ENCODE measurements at regions not wholly inside any gene's neighbourhood (a gene's known extent, or its start where the extent isn't known, plus 50 kb on each side); places are given as distances from the start of the nearest gene placed in this dataset.

- H3K4me1 ChIP-seq (ENCODE audit: insufficient read depth, poor library complexity, severe bottlenecking), result no peaks in the 10 kb centered on the region
- TF ChIP-seq CTCF (IDR thresholded peaks at IDR 0.05; ENCODE audit: poor library complexity, severe bottlenecking), result no peak
- H3K36me3 ChIP-seq (ENCODE audit: low read depth), result no peaks in the 10 kb centered on the region
- no peak overlapping the region for H3K4me3 ChIP-seq (ENCODE audit: severe bottlenecking)
- DNase-seq (ENCODE audit: low spot score), result no peak
- no peaks in the 10 kb centered on the region for H3K27me3 ChIP-seq (ENCODE audit: insufficient read depth, poor library complexity, severe bottlenecking)
- no peak overlapping the region for H3K27ac ChIP-seq (ENCODE audit: poor library complexity, severe bottlenecking)
- no peaks in the 10 kb centered on the region for H3K9me3 ChIP-seq (ENCODE audit: severe bottlenecking)
- ATAC-seq (ENCODE audit: low read depth), result no peak
Measured at GRCh38 chr4:185931986-185932385, 120.0 kb upstream of the SORBS2 start.

- no peak overlapping the region for H3K27ac ChIP-seq (ENCODE audit: poor library complexity, severe bottlenecking)
- no peak for TF ChIP-seq CTCF (IDR thresholded peaks at IDR 0.05; ENCODE audit: poor library complexity, severe bottlenecking)
- DNase-seq (ENCODE audit: low spot score) (no peak), ATAC-seq (ENCODE audit: low read depth) (no peak)
- H3K9me3 ChIP-seq (ENCODE audit: severe bottlenecking), result no peaks in the 10 kb centered on the region
- no peaks in the 10 kb centered on the region for H3K4me1 ChIP-seq (ENCODE audit: insufficient read depth, poor library complexity, severe bottlenecking)
- H3K27me3 ChIP-seq (ENCODE audit: insufficient read depth, poor library complexity, severe bottlenecking), result no peaks in the 10 kb centered on the region
- no peaks in the 10 kb centered on the region for H3K36me3 ChIP-seq (ENCODE audit: low read depth)
- no peak overlapping the region for H3K4me3 ChIP-seq (ENCODE audit: severe bottlenecking)
Measured at GRCh38 chr4:185932491-185932890, 120.5 kb upstream of the SORBS2 start.

- ATAC-seq (ENCODE audit: low read depth) (no peak), DNase-seq (ENCODE audit: low spot score) (no peak)
- H3K4me1 ChIP-seq (ENCODE audit: insufficient read depth, poor library complexity, severe bottlenecking), result no peaks in the 10 kb centered on the region
- H3K27ac ChIP-seq (ENCODE audit: poor library complexity, severe bottlenecking), result no peak overlapping the region
- H3K4me3 ChIP-seq (ENCODE audit: severe bottlenecking), result no peak overlapping the region
- no peaks in the 10 kb centered on the region for H3K36me3 ChIP-seq (ENCODE audit: low read depth)
- no peak for TF ChIP-seq CTCF (IDR thresholded peaks at IDR 0.05; ENCODE audit: poor library complexity, severe bottlenecking)
- no peaks in the 10 kb centered on the region for H3K9me3 ChIP-seq (ENCODE audit: severe bottlenecking)
- no peaks in the 10 kb centered on the region for H3K27me3 ChIP-seq (ENCODE audit: insufficient read depth, poor library complexity, severe bottlenecking)
Measured at GRCh38 chr4:185933078-185933581, 121.1 kb upstream of the SORBS2 start.

- DNase-seq (ENCODE audit: low spot score) (no peak), ATAC-seq (ENCODE audit: low read depth) (no peak)
- no peaks in the 10 kb centered on the region for H3K36me3 ChIP-seq (ENCODE audit: low read depth)
- H3K9me3 ChIP-seq (ENCODE audit: severe bottlenecking), result no peaks in the 10 kb centered on the region
- H3K4me1 ChIP-seq (ENCODE audit: insufficient read depth, poor library complexity, severe bottlenecking), result no peaks in the 10 kb centered on the region
- no peak overlapping the region for H3K27ac ChIP-seq (ENCODE audit: poor library complexity, severe bottlenecking)
- no peaks in the 10 kb centered on the region for H3K27me3 ChIP-seq (ENCODE audit: insufficient read depth, poor library complexity, severe bottlenecking)
- TF ChIP-seq CTCF (IDR thresholded peaks at IDR 0.05; ENCODE audit: poor library complexity, severe bottlenecking), result no peak
- no peak overlapping the region for H3K4me3 ChIP-seq (ENCODE audit: severe bottlenecking)
Measured at GRCh38 chr4:185936650-185937376, 124.8 kb upstream of the SORBS2 start.

GRCh38 chr4:185938654-185939053, 126.7 kb upstream of the SORBS2 start:
- DNase-seq (ENCODE audit: low spot score), result no peak
- no peak for TF ChIP-seq CTCF (IDR thresholded peaks at IDR 0.05; ENCODE audit: poor library complexity, severe bottlenecking)
- no peaks in the 10 kb centered on the region for H3K27me3 ChIP-seq (ENCODE audit: insufficient read depth, poor library complexity, severe bottlenecking)
- no peak for ATAC-seq (ENCODE audit: low read depth)
- H3K9me3 ChIP-seq (ENCODE audit: severe bottlenecking), result no peaks in the 10 kb centered on the region
- no peak overlapping the region for H3K4me3 ChIP-seq (ENCODE audit: severe bottlenecking)
- H3K4me1 ChIP-seq (ENCODE audit: insufficient read depth, poor library complexity, severe bottlenecking), result no peaks in the 10 kb centered on the region
- no peaks in the 10 kb centered on the region for H3K36me3 ChIP-seq (ENCODE audit: low read depth)
- H3K27ac ChIP-seq (ENCODE audit: poor library complexity, severe bottlenecking), result no peak overlapping the region

Measured in RWPE2 (cell line).